ENCODE measurements at regions not wholly inside any gene's neighbourhood (a gene's known extent, or its start where the extent isn't known, plus 50 kb on each side); places are given as distances from the start of the nearest gene placed in this dataset.

GRCh38 chr15:93664213-93664956 is 567.0 kb upstream of the MCTP2 start:
- TF ChIP-seq CTCF (conservative IDR thresholded peaks at IDR 0.05; ENCODE audit: low read length) = no peak
- TF ChIP-seq EZH2phosphoT487 (IDR thresholded peaks at IDR 0.05; ENCODE audit: borderline replicate concordance) = no peak

Measured in Loucy (cell line).